PFSK-1 (cell line): ENCODE measurements at regions not wholly inside any gene's neighbourhood (a gene's known extent, or its start where the extent isn't known, plus 50 kb on each side); places are given as distances from the start of the nearest gene placed in this dataset.

Experiments
- FOXP2 ChIP-seq: optimal IDR thresholded peaks from 2 replicates; pipeline ENCODE3; 2011; ENCODE audit warnings: borderline replicate concordance, control low read depth, inconsistent platforms; ENCODE audit not compliant: insufficient read depth; ENCODE audit errors: extremely low read length, extremely low read depth
- POLR2AphosphoS5 ChIP-seq: IDR thresholded peaks from 2 replicates; pipeline ENCODE4 v1.6.1; 2012; ENCODE audit warnings: low read depth, mild to moderate bottlenecking, control low read depth, low read length, moderate library complexity
- SIN3A ChIP-seq: IDR thresholded peaks from 2 replicates; pipeline ENCODE4 v1.6.1; 2012; ENCODE audit warnings: mild to moderate bottlenecking, low read length, moderate library complexity, borderline replicate concordance; ENCODE audit not compliant: insufficient read depth
- TAF1 ChIP-seq: IDR thresholded peaks from 2 replicates; pipeline ENCODE4 v1.6.1; 2012; ENCODE audit warnings: low read length, control low read depth, borderline replicate concordance; ENCODE audit not compliant: insufficient read depth
- TF ChIP-seq, protein P1 (sequence below), 2 experiments: IDR thresholded peaks; 2 replicates each; pipeline versions ENCODE4 v1.6.1 to v1.8.0; 2011 to 2012; ENCODE audit warnings: low read depth in 2 of 2, low read length in 2 of 2, control low read depth in 1 of 2, inconsistent platforms in 1 of 2, mild to moderate bottlenecking in 1 of 2, moderate library complexity in 1 of 2; ENCODE audit not compliant: insufficient read depth in 1 of 2

DNA sequence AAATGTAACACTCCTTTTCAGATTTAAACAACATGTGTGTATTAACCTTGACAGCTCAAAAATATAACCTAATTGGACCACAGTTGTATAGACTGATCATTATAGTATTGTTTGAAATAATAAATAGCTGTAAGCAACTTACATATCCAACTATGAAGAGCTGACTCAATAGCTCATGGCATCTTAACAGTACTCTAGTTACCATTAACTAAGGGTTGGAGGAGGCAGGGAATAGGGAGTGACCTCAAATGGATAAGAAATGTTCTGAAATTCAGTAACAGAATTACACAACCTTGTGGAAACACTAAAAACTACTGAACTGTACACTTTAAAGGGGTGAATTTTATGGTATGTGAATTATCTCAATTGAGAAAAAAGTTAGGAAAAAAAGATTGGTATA is 136.5 kb upstream of the CPEB2 start:
- TF ChIP-seq FOXP2 (no peak), POLR2AphosphoS5 (no peak), SIN3A (no peak), TAF1 (no peak)
- TF ChIP-seq, protein P1, sequence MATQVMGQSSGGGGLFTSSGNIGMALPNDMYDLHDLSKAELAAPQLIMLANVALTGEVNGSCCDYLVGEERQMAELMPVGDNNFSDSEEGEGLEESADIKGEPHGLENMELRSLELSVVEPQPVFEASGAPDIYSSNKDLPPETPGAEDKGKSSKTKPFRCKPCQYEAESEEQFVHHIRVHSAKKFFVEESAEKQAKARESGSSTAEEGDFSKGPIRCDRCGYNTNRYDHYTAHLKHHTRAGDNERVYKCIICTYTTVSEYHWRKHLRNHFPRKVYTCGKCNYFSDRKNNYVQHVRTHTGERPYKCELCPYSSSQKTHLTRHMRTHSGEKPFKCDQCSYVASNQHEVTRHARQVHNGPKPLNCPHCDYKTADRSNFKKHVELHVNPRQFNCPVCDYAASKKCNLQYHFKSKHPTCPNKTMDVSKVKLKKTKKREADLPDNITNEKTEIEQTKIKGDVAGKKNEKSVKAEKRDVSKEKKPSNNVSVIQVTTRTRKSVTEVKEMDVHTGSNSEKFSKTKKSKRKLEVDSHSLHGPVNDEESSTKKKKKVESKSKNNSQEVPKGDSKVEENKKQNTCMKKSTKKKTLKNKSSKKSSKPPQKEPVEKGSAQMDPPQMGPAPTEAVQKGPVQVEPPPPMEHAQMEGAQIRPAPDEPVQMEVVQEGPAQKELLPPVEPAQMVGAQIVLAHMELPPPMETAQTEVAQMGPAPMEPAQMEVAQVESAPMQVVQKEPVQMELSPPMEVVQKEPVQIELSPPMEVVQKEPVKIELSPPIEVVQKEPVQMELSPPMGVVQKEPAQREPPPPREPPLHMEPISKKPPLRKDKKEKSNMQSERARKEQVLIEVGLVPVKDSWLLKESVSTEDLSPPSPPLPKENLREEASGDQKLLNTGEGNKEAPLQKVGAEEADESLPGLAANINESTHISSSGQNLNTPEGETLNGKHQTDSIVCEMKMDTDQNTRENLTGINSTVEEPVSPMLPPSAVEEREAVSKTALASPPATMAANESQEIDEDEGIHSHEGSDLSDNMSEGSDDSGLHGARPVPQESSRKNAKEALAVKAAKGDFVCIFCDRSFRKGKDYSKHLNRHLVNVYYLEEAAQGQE (IDR thresholded peaks at IDR 0.05; ENCODE audit: insufficient read depth in 1 of 2, low read depth in 2 of 2, low read length in 2 of 2), result no peak

DNA sequence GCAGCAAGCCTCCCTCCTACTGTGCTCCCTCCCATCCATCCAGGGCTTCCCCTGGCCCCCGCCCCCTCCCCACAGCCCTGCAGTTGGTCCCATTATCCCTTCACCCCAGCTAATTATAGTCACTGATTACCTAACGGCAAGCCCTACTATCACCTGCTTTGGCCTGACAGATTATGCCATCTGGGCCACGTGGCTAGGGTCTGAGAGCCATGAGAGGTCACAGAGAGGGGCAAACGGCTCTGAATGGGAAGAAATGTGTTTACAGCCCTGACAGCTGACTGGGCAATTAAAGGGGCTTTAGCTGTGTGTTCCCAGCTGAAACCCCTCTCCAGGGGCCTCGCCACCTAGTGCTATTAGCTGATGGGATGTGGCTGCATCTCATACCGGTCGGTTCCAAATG is 134.4 kb upstream of the CPEB2 start:
- no peak for TF ChIP-seq TAF1
- TF ChIP-seq SIN3A, result no peak
- TF ChIP-seq, protein P1 (IDR thresholded peaks at IDR 0.05; ENCODE audit: insufficient read depth in 1 of 2, low read depth in 2 of 2, low read length in 2 of 2), result no peak
- no peak for TF ChIP-seq POLR2AphosphoS5
- no peak for TF ChIP-seq FOXP2

DNA sequence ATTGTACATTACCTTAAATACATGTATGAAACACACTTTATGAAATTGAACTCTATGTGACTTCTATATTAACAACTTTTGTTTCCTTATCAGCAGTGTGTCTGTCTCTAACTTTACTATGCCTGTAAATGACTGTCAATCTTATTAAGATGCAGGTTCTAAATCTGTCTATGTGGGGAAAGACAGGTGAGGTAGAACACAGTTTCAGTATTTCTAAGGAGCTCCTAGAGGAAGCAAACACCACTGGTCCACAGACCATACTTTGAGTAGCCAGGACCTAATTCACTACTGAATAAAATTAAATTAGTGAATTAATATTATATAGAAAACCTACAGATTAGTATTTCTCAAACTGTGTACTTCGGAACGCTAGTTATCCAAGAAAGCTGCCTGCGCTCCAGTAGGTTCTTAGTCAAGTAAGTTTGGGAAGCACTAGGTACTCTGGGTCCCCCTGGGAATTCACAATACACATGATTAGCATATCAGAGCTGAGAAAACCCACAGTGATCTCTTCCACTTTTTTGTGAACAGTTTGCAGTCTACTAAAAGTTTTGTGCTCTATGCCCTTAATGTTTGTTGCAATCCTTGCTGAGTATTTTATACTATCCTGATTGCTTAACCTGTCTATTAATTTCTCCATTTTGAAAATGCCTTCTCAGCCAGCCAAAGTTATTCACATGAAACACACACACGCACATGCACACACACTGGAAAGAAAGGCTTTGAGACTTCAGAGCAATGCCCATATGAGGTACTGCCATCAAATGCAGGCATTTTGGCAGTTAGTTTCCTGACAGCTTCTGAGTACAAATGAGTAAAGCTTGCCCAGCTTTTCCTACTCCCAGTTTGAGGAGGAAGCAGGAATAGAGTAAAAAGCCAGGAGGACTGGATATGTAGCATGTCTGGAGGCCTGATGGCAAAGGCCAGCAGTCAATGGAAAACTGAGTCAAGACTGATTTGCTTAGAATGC is 133.6 kb upstream of the CPEB2 start:
- TF ChIP-seq POLR2AphosphoS5 (no peak), SIN3A (no peak), TAF1 (no peak), FOXP2 (no peak)
- TF ChIP-seq, protein P1 (IDR thresholded peaks at IDR 0.05; ENCODE audit: insufficient read depth in 1 of 2, low read depth in 2 of 2, low read length in 2 of 2), result no peak

DNA sequence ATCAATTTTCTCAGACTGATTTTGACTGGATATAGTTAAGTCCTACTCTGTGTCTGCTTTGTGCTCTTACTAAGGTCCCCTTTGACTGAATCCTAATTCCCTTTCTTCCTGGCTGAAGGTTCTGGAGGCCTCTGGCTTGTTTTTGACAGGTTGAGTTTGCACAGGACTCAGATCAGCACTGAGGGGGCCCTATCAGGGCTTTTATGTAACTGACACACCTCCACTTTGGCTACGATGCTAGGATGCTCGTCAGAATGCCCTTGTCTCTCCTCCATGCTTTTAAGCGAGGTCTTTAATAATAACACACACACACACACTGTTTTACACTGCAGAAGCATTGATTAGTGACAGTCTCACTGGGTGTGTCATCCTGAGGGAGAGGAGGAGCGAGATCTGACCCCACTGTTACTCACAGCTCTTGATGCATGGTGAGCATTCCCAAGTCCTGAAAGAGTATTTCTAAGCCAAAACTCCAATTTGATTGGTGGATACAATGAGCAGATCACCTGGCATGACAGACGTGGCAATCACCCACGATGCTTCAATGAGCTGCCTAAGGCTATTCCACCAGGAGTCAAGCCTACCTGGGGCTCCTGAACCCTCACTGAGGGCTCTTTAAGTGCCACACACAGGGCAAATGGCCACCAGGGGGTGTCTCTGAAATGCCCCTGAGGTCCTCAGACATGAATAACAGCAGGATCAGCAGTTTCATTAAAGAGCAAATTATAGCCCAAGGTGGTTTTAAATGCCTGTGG is 130.4 kb upstream of the CPEB2 start:
- no peak for TF ChIP-seq FOXP2
- TF ChIP-seq POLR2AphosphoS5, result no peak
- no peak for TF ChIP-seq TAF1
- TF ChIP-seq, protein P1 (IDR thresholded peaks at IDR 0.05; ENCODE audit: insufficient read depth in 1 of 2, low read depth in 2 of 2, low read length in 2 of 2), result no peak
